ENCODE measurements at regions not wholly inside any gene's neighbourhood (a gene's known extent, or its start where the extent isn't known, plus 50 kb on each side); places are given as distances from the start of the nearest gene placed in this dataset.

- Histone ChIP-seq H3K4me3 (ENCODE audit: low read length) (no peak overlapping the region), H3K27ac (ENCODE audit: low read length) (no peak overlapping the region), H3K9ac (ENCODE audit: low read depth, low read length) (no peak overlapping the region), H3K4me1 (ENCODE audit: insufficient read depth, low read length) (no peaks in the 10 kb centered on the region), H3K36me3 (ENCODE audit: insufficient read depth, low read depth, low read length) (no peaks in the 10 kb centered on the region), H3K9me3 (ENCODE audit: insufficient read depth, low read depth, low read length) (no peaks in the 10 kb centered on the region), H3K27me3 (ENCODE audit: insufficient read depth, low read length) (no peaks in the 10 kb centered on the region)
Measured at GRCh38 chr3:135779590-135780235, 185.8 kb upstream of the PPP2R3A start.

- Histone ChIP-seq H3K4me3 (ENCODE audit: low read length) (no peak overlapping the region), H3K4me1 (ENCODE audit: insufficient read depth, low read length) (no peaks in the 10 kb centered on the region), H3K9ac (ENCODE audit: low read depth, low read length) (no peak overlapping the region), H3K36me3 (ENCODE audit: insufficient read depth, low read depth, low read length) (no peaks in the 10 kb centered on the region), H3K9me3 (ENCODE audit: insufficient read depth, low read depth, low read length) (no peaks in the 10 kb centered on the region), H3K27me3 (ENCODE audit: insufficient read depth, low read length) (no peaks in the 10 kb centered on the region), H3K27ac (ENCODE audit: low read length) (no peak overlapping the region)
Measured at GRCh38 chr3:135781026-135781815, 184.3 kb upstream of the PPP2R3A start.

- Histone ChIP-seq H3K9ac (ENCODE audit: low read depth, low read length) (no peak overlapping the region), H3K9me3 (ENCODE audit: insufficient read depth, low read depth, low read length) (no peaks in the 10 kb centered on the region), H3K27me3 (ENCODE audit: insufficient read depth, low read length) (no peaks in the 10 kb centered on the region), H3K4me1 (ENCODE audit: insufficient read depth, low read length) (no peaks in the 10 kb centered on the region), H3K27ac (ENCODE audit: low read length) (no peak overlapping the region), H3K4me3 (ENCODE audit: low read length) (no peak overlapping the region), H3K36me3 (ENCODE audit: insufficient read depth, low read depth, low read length) (no peaks in the 10 kb centered on the region)
Measured at GRCh38 chr3:135784557-135784956, 181.0 kb upstream of the PPP2R3A start.

- H3K27ac ChIP-seq (ENCODE audit: low read length), result no peak overlapping the region
- no peaks in the 10 kb centered on the region for H3K4me1 ChIP-seq (ENCODE audit: insufficient read depth, low read length)
- H3K9me3 ChIP-seq (ENCODE audit: insufficient read depth, low read depth, low read length), result no peaks in the 10 kb centered on the region
- no peak overlapping the region for H3K4me3 ChIP-seq (ENCODE audit: low read length)
- H3K9ac ChIP-seq (ENCODE audit: low read depth, low read length), result no peak overlapping the region
- H3K27me3 ChIP-seq (ENCODE audit: insufficient read depth, low read length), result no peaks in the 10 kb centered on the region
- H3K36me3 ChIP-seq (ENCODE audit: insufficient read depth, low read depth, low read length), result no peaks in the 10 kb centered on the region
Measured at GRCh38 chr3:135788146-135788545, 177.4 kb upstream of the PPP2R3A start.

- Histone ChIP-seq H3K4me3 (ENCODE audit: low read length) (no peak overlapping the region), H3K4me1 (ENCODE audit: insufficient read depth, low read length) (no peaks in the 10 kb centered on the region), H3K27me3 (ENCODE audit: insufficient read depth, low read length) (no peaks in the 10 kb centered on the region)
Measured at GRCh38 chr3:135788978-135789377, 176.6 kb upstream of the PPP2R3A start.

GRCh38 chr3:135792174-135792573 is 173.4 kb upstream of the PPP2R3A start:
- Histone ChIP-seq H3K36me3 (ENCODE audit: insufficient read depth, low read depth, low read length) (no peaks in the 10 kb centered on the region), H3K27ac (ENCODE audit: low read length) (no peak overlapping the region), H3K9me3 (ENCODE audit: insufficient read depth, low read depth, low read length) (no peaks in the 10 kb centered on the region), H3K27me3 (ENCODE audit: insufficient read depth, low read length) (no peaks in the 10 kb centered on the region), H3K9ac (ENCODE audit: low read depth, low read length) (no peak overlapping the region), H3K4me1 (ENCODE audit: insufficient read depth, low read length) (no peaks in the 10 kb centered on the region), H3K4me3 (ENCODE audit: low read length) (no peak overlapping the region)

More at GRCh38 chr3:135788978-135789377, 176.6 kb upstream of the PPP2R3A start:
- H3K9me3 ChIP-seq (ENCODE audit: insufficient read depth, low read depth, low read length), result no peaks in the 10 kb centered on the region
- H3K27ac ChIP-seq (ENCODE audit: low read length), result no peak overlapping the region
- no peaks in the 10 kb centered on the region for H3K36me3 ChIP-seq (ENCODE audit: insufficient read depth, low read depth, low read length)
- no peak overlapping the region for H3K9ac ChIP-seq (ENCODE audit: low read depth, low read length)

- no peaks in the 10 kb centered on the region for H3K27me3 ChIP-seq (ENCODE audit: insufficient read depth, low read length)
- H3K9ac ChIP-seq (ENCODE audit: low read depth, low read length), result no peak overlapping the region
- H3K36me3 ChIP-seq (ENCODE audit: insufficient read depth, low read depth, low read length), result no peaks in the 10 kb centered on the region
- no peak overlapping the region for H3K27ac ChIP-seq (ENCODE audit: low read length)
- no peaks in the 10 kb centered on the region for H3K4me1 ChIP-seq (ENCODE audit: insufficient read depth, low read length)
- H3K9me3 ChIP-seq (ENCODE audit: insufficient read depth, low read depth, low read length), result no peaks in the 10 kb centered on the region
- no peak overlapping the region for H3K4me3 ChIP-seq (ENCODE audit: low read length)
Measured at GRCh38 chr3:135792858-135793475, 172.6 kb upstream of the PPP2R3A start.

GRCh38 chr3:135800071-135800549 is 165.4 kb upstream of the PPP2R3A start:
- no peak overlapping the region for H3K4me3 ChIP-seq (ENCODE audit: low read length)
- H3K27me3 ChIP-seq (ENCODE audit: insufficient read depth, low read length), result no peaks in the 10 kb centered on the region
- no peak overlapping the region for H3K9ac ChIP-seq (ENCODE audit: low read depth, low read length)
- no peaks in the 10 kb centered on the region for H3K36me3 ChIP-seq (ENCODE audit: insufficient read depth, low read depth, low read length)
- no peaks in the 10 kb centered on the region for H3K9me3 ChIP-seq (ENCODE audit: insufficient read depth, low read depth, low read length)
- no peaks in the 10 kb centered on the region for H3K4me1 ChIP-seq (ENCODE audit: insufficient read depth, low read length)
- no peak overlapping the region for H3K27ac ChIP-seq (ENCODE audit: low read length)

- Histone ChIP-seq H3K9me3 (ENCODE audit: insufficient read depth, low read depth, low read length) (no peaks in the 10 kb centered on the region), H3K36me3 (ENCODE audit: insufficient read depth, low read depth, low read length) (no peaks in the 10 kb centered on the region), H3K27me3 (ENCODE audit: insufficient read depth, low read length) (no peaks in the 10 kb centered on the region), H3K4me3 (ENCODE audit: low read length) (no peak overlapping the region), H3K4me1 (ENCODE audit: insufficient read depth, low read length) (no peaks in the 10 kb centered on the region; the same call in 1 of the 2 replicates), H3K9ac (ENCODE audit: low read depth, low read length) (no peak overlapping the region), H3K27ac (ENCODE audit: low read length) (no peak overlapping the region)
Measured at GRCh38 chr3:135801018-135801417, 164.5 kb upstream of the PPP2R3A start.

GRCh38 chr3:135802171-135802570 is 163.4 kb upstream of the PPP2R3A start:
- Histone ChIP-seq H3K36me3 (ENCODE audit: insufficient read depth, low read depth, low read length) (no peaks in the 10 kb centered on the region), H3K9me3 (ENCODE audit: insufficient read depth, low read depth, low read length) (no peaks in the 10 kb centered on the region), H3K27ac (ENCODE audit: low read length) (no peak overlapping the region), H3K9ac (ENCODE audit: low read depth, low read length) (no peak overlapping the region), H3K4me3 (ENCODE audit: low read length) (no peak overlapping the region), H3K27me3 (ENCODE audit: insufficient read depth, low read length) (no peaks in the 10 kb centered on the region), H3K4me1 (ENCODE audit: insufficient read depth, low read length) (peaks cover 4% of the 10 kb centered on the region; the same call in 1 of the 2 replicates)

- Histone ChIP-seq H3K27me3 (ENCODE audit: insufficient read depth, low read length) (no peaks in the 10 kb centered on the region), H3K9ac (ENCODE audit: low read depth, low read length) (no peak overlapping the region), H3K27ac (ENCODE audit: low read length) (no peak overlapping the region), H3K4me1 (ENCODE audit: insufficient read depth, low read length) (peaks cover 7% of the 10 kb centered on the region; the same call in 1 of the 2 replicates), H3K4me3 (ENCODE audit: low read length) (no peak overlapping the region), H3K9me3 (ENCODE audit: insufficient read depth, low read depth, low read length) (no peaks in the 10 kb centered on the region), H3K36me3 (ENCODE audit: insufficient read depth, low read depth, low read length) (no peaks in the 10 kb centered on the region)
Measured at GRCh38 chr3:135803028-135803692, 162.4 kb upstream of the PPP2R3A start.

Measured in iPS-20b (cell line).